DND-41 (cell line): ENCODE measurements at regions not wholly inside any gene's neighbourhood (a gene's known extent, or its start where the extent isn't known, plus 50 kb on each side); places are given as distances from the start of the nearest gene placed in this dataset.

Experiments
- EZH2 ChIP-seq: IDR thresholded peaks from 3 replicates; pipeline ENCODE4 v1.6.1; 2012; ENCODE audit warnings: borderline replicate concordance, low read depth, mild to moderate bottlenecking, moderate library complexity, low read length, inconsistent platforms; ENCODE audit not compliant: severe bottlenecking
- TF ChIP-seq, protein P1 (sequence below): IDR thresholded peaks from 2 replicates; pipeline ENCODE4 v1.5.1; 2012; ENCODE audit warnings: borderline replicate concordance, low read length, moderate library complexity, mild to moderate bottlenecking; ENCODE audit not compliant: poor library complexity, severe bottlenecking; ENCODE audit errors: extremely low read depth

DNA sequence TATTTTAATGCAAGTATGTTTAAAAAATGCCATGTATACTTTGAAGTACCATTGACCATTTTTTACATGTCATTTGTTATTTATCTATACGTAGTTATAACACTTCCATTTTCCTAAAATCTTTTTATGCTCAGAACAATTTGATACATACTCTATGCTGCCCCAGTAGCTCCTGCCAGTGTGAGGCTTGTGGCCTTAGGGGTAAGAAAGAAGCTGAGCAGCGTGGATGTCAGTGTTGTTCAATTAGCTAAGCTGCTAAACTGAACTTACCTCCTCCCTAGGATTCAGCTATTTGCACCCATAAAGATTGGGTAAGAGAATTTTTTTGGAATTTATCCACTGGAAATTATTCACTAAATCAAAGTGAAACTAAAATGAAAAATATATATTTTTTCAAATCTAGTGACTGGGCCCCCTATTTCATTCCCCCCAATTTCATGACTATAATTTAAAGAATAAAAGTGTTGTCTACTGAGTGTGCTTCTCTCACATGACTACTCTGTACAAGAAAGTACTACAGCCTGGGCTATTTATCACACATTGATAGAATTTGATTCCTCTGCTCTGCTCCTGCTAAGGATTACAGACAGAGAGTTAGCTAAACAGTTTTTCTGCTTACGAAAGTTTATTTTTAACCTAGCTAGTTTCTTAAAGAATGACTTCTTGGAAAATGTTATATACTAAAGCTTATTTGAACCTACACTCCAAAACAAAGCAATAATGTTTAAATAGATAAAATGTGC lies 1030.3 kb upstream of the ADGRL4 start:
- TF ChIP-seq, protein P1, sequence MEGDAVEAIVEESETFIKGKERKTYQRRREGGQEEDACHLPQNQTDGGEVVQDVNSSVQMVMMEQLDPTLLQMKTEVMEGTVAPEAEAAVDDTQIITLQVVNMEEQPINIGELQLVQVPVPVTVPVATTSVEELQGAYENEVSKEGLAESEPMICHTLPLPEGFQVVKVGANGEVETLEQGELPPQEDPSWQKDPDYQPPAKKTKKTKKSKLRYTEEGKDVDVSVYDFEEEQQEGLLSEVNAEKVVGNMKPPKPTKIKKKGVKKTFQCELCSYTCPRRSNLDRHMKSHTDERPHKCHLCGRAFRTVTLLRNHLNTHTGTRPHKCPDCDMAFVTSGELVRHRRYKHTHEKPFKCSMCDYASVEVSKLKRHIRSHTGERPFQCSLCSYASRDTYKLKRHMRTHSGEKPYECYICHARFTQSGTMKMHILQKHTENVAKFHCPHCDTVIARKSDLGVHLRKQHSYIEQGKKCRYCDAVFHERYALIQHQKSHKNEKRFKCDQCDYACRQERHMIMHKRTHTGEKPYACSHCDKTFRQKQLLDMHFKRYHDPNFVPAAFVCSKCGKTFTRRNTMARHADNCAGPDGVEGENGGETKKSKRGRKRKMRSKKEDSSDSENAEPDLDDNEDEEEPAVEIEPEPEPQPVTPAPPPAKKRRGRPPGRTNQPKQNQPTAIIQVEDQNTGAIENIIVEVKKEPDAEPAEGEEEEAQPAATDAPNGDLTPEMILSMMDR: no peak
- no peak for TF ChIP-seq EZH2
